GM12878 (cell line): ENCODE measurements at regions not wholly inside any gene's neighbourhood (a gene's known extent, or its start where the extent isn't known, plus 50 kb on each side); places are given as distances from the start of the nearest gene placed in this dataset.

Experiments used
- ATAC-seq: fragments of 200-7000 bp; cut with Tn5 transposase; 3 replicates; pipeline ENCODE4 v1.9.1; 2020; ENCODE audit warnings: mild to moderate bottlenecking, moderate library complexity
- BruUV-seq: library from RNA; stranded (reverse); fragments of 400-500 nt; replicated peaks from 2 replicates; lab custom pipeline; 2021; lab: Mats Ljungman, UMichigan
- CTCF ChIA-PET: fragments of 300-600 bp; sonication (Branson Sonifier 250); formaldehyde crosslinking; extraction: SDS; loops from one replicate; lab custom pipeline; 2021; ENCODE audit warnings: inconsistent platforms; lab: Yijun Ruan, JAX
- POLR2A ChIA-PET: fragments of 350-600 bp; formaldehyde crosslinking; extraction: SDS; loops from one replicate; lab custom pipeline; 2021; ENCODE audit warnings: inconsistent platforms; lab: Charles Lee
- RAD21 ChIA-PET: fragments of 300-600 bp; sonication (Branson Sonifier 250); formaldehyde crosslinking; loops from one replicate; lab custom pipeline; 2023; ENCODE audit warnings: antibody characterized with exemption; ENCODE audit not compliant: unreplicated experiment; lab: Charles Lee
- SMC1A ChIA-PET: fragments of 300-600 bp; sonication (Branson Sonifier 250); formaldehyde crosslinking; loops from one replicate; lab custom pipeline; 2023; ENCODE audit not compliant: unreplicated experiment, uncharacterized antibody; lab: Charles Lee
- DNase-seq: peaks from one replicate; pipeline ENCODE4 v3.0.0-alpha.2; 2011; ENCODE audit warnings: low read depth, low spot score
- FAIRE-seq: peaks from 3 replicates; lab custom pipeline; 2011; peaks lifted over from hg19 to GRCh38; lab: Jason Lieb, UNC
- H2AFZ ChIP-seq: 2 replicates; pipeline ENCODE4 v1.6.0; 2011; ENCODE audit warnings: low read depth, low read length, control low read depth; ENCODE audit not compliant: control insufficient read depth
- H3K27ac ChIP-seq: 2 replicates; pipeline ENCODE4 v1.5.1; 2011; ENCODE audit warnings: control low read depth; ENCODE audit not compliant: control insufficient read depth, insufficient read depth
- H3K27me3 ChIP-seq, 2 experiments: replicated peaks in 1 of 2; 2 replicates each; pipeline versions ENCODE4 v1.6.0 to v1.6.1; 2011; ENCODE audit warnings: low read length in 1 of 2; ENCODE audit not compliant: control insufficient read depth in 2 of 2, insufficient read depth in 2 of 2
- H3K36me3 ChIP-seq, 2 experiments: 2 replicates each; pipeline ENCODE4 v1.5.1; 2011; ENCODE audit warnings: low read length in 1 of 2; ENCODE audit not compliant: control insufficient read depth in 2 of 2, insufficient read depth in 2 of 2
- H3K4me1 ChIP-seq: 2 replicates; pipeline ENCODE4 v1.6.1; 2011; ENCODE audit warnings: mild to moderate bottlenecking, low read length, moderate library complexity, mixed read lengths; ENCODE audit not compliant: control insufficient read depth, insufficient read depth
- H3K4me2 ChIP-seq: 2 replicates; pipeline ENCODE4 v1.6.0; 2011; ENCODE audit warnings: control low read depth; ENCODE audit not compliant: control insufficient read depth, insufficient read depth
- H3K4me3 ChIP-seq: fragments of 200-600 bp; sonication (generic); 2 replicates; pipeline ENCODE4 v1.5.1; 2016
- H3K79me2 ChIP-seq: 2 replicates; pipeline ENCODE4 v1.6.0; 2011; ENCODE audit warnings: low read length; ENCODE audit not compliant: control insufficient read depth, insufficient read depth
- H3K9ac ChIP-seq: 2 replicates; pipeline ENCODE4 v1.8.0; 2011; ENCODE audit warnings: low read length, control low read depth, mixed read lengths; ENCODE audit not compliant: control insufficient read depth, insufficient read depth
- H3K9me3 ChIP-seq: replicated peaks from 3 replicates; pipeline ENCODE4 v1.5.1; 2011; ENCODE audit warnings: mild to moderate bottlenecking, low read length; ENCODE audit not compliant: control insufficient read depth, insufficient read depth
- H4K20me1 ChIP-seq: 2 replicates; pipeline ENCODE4 v1.6.0; 2011; ENCODE audit not compliant: control insufficient read depth, insufficient read depth
- ATF3 ChIP-seq: IDR thresholded peaks from 2 replicates; pipeline ENCODE4 v1.6.1; 2011; ENCODE audit warnings: low read depth, mild to moderate bottlenecking, low read length, moderate library complexity, borderline replicate concordance; ENCODE audit errors: extremely low read depth
- BACH1 ChIP-seq: fragments of 450-650 bp; IDR thresholded peaks from 2 replicates; pipeline ENCODE4 v1.6.1; 2017; ENCODE audit warnings: mild to moderate bottlenecking, borderline replicate concordance
- BCL11A ChIP-seq: IDR thresholded peaks from 2 replicates; pipeline ENCODE4 v1.6.1; 2011; ENCODE audit warnings: low read depth, low read length
- CREM ChIP-seq: IDR thresholded peaks from 2 replicates; pipeline ENCODE4 v1.6.1; 2014; ENCODE audit warnings: antibody characterized with exemption, low read depth
- MEF2A ChIP-seq: IDR thresholded peaks from 2 replicates; pipeline ENCODE4 v1.6.1; 2011; ENCODE audit warnings: low read depth, mild to moderate bottlenecking, low read length, moderate library complexity; ENCODE audit not compliant: insufficient read depth
- NR2F1 ChIP-seq: fragments of 450-650 bp; conservative IDR thresholded peaks from 2 replicates; pipeline ENCODE4 v1.6.1; 2017; ENCODE audit warnings: mild to moderate bottlenecking
- PAX5 ChIP-seq: IDR thresholded peaks from 2 replicates; pipeline ENCODE4 v1.6.1; 2011; ENCODE audit warnings: low read depth, low read length, borderline replicate concordance
- POLR2AphosphoS2 ChIP-seq: IDR thresholded peaks from 2 replicates; pipeline ENCODE4 v1.6.1; 2011; ENCODE audit warnings: low read depth, mild to moderate bottlenecking, low read length, improper control_type of control experiment, moderate library complexity
- RB1 ChIP-seq: fragments of 450-650 bp; formaldehyde crosslinking; IDR thresholded peaks from 2 replicates; pipeline ENCODE4 v1.6.1; 2017; ENCODE audit warnings: mild to moderate bottlenecking, borderline replicate concordance
- SPI1 ChIP-seq: IDR thresholded peaks from 2 replicates; pipeline ENCODE4 v1.6.1; 2011; ENCODE audit warnings: low read depth, mild to moderate bottlenecking, low read length, moderate library complexity, borderline replicate concordance; ENCODE audit not compliant: insufficient read depth
- TCF7 ChIP-seq: IDR thresholded peaks from 2 replicates; pipeline ENCODE4 v1.6.1; 2014; ENCODE audit warnings: antibody characterized with exemption, borderline replicate concordance
- ZNF217 ChIP-seq: fragments of 450-650 bp; IDR thresholded peaks from 2 replicates; pipeline ENCODE4 v1.6.1; 2017; ENCODE audit warnings: antibody characterized with exemption, mild to moderate bottlenecking
- ZNF24 ChIP-seq: fragments of 450-650 bp; IDR thresholded peaks from 2 replicates; pipeline ENCODE4 v1.6.1; 2017; ENCODE audit warnings: antibody characterized with exemption, mild to moderate bottlenecking
- ZSCAN29 ChIP-seq: fragments of 450-650 bp; IDR thresholded peaks from 2 replicates; pipeline ENCODE4 v1.6.1; 2017; ENCODE audit warnings: mild to moderate bottlenecking, moderate library complexity
- WGBS: methylation state at CpG from one replicate; pipeline ENCODE4 v1.1.6; 2016; ENCODE audit warnings: low lambda C conversion rate; ENCODE audit not compliant: insufficient replicate concordance, insufficient coverage; ENCODE audit errors: missing lambda C conversion rate; 5-methylcytosine and 5-hydroxymethylcytosine counted together
- in situ Hi-C: fragments of 300-500 bp; cut with MboI; formaldehyde crosslinking; loops from 9 replicates; pipeline ENCODE4 v1.14.3; 2018; ENCODE audit warnings: mixed read lengths
- intact Hi-C: fragments of 100-400 bp; cut with micrococcal nuclease; formaldehyde crosslinking; loops from one replicate; pipeline ENCODE4 v1.14.2; 2022; ENCODE audit not compliant: unreplicated experiment
- TF ChIP-seq, protein P1 (sequence below): fragments of 450-650 bp; IDR thresholded peaks from 2 replicates; pipeline ENCODE4 v1.6.1; 2017; ENCODE audit warnings: mild to moderate bottlenecking, moderate library complexity

GRCh38 chrX:13875572-13875971, 58.7 kb upstream of the GPM6B start:
- Histone ChIP-seq H3K9me3 (no peaks in the 10 kb centered on the region), H3K27me3 (no peaks in the 10 kb centered on the region; a peak in 1 of 4 replicates), H3K27ac (no peak overlapping the region), H3K36me3 (no peaks in the 10 kb centered on the region), H3K79me2 (no peaks in the 10 kb centered on the region), H2AFZ (no peak overlapping the region), H3K4me2 (no peak overlapping the region), H3K4me3 (no peak overlapping the region), H3K9ac (no peak overlapping the region), H3K4me1 (no peaks in the 10 kb centered on the region), H4K20me1 (no peaks in the 10 kb centered on the region)
- ChIA-PET SMC1A (interaction anchor here (1.0 kb wide), 1 partner anchor 9 kb away, joined by 3 read pairs; no protein-coding TSS in a partner anchor), RAD21 (no interaction called here), POLR2A (no interaction called here), CTCF (no interaction called here)
- in situ Hi-C loops = no loop called here
- TF ChIP-seq, protein P1, sequence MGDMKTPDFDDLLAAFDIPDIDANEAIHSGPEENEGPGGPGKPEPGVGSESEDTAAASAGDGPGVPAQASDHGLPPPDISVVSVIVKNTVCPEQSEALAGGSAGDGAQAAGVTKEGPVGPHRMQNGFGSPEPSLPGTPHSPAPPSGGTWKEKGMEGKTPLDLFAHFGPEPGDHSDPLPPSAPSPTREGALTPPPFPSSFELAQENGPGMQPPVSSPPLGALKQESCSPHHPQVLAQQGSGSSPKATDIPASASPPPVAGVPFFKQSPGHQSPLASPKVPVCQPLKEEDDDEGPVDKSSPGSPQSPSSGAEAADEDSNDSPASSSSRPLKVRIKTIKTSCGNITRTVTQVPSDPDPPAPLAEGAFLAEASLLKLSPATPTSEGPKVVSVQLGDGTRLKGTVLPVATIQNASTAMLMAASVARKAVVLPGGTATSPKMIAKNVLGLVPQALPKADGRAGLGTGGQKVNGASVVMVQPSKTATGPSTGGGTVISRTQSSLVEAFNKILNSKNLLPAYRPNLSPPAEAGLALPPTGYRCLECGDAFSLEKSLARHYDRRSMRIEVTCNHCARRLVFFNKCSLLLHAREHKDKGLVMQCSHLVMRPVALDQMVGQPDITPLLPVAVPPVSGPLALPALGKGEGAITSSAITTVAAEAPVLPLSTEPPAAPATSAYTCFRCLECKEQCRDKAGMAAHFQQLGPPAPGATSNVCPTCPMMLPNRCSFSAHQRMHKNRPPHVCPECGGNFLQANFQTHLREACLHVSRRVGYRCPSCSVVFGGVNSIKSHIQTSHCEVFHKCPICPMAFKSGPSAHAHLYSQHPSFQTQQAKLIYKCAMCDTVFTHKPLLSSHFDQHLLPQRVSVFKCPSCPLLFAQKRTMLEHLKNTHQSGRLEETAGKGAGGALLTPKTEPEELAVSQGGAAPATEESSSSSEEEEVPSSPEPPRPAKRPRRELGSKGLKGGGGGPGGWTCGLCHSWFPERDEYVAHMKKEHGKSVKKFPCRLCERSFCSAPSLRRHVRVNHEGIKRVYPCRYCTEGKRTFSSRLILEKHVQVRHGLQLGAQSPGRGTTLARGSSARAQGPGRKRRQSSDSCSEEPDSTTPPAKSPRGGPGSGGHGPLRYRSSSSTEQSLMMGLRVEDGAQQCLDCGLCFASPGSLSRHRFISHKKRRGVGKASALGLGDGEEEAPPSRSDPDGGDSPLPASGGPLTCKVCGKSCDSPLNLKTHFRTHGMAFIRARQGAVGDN = no peak
- TF ChIP-seq BACH1 = no peak
- TF ChIP-seq PAX5 = no peak
- no peak for TF ChIP-seq MEF2A
- TF ChIP-seq ZNF217 = no peak
- TF ChIP-seq CREM = no peak
- no peak for TF ChIP-seq NR2F1
- TF ChIP-seq RB1 = no peak
- TF ChIP-seq ZSCAN29 = no peak
- TF ChIP-seq BCL11A = no peak
- TF ChIP-seq POLR2AphosphoS2 = no peak
- TF ChIP-seq ZNF24 = no peak
- no peak for TF ChIP-seq TCF7
- no peak for TF ChIP-seq SPI1
- TF ChIP-seq ATF3 = no peak
- DNase-seq (no peak), FAIRE-seq (no peak), ATAC-seq (no peak)
- no TSS peak for BruUV-seq
- 69% methylated on average over 3 of the region's 3 CpGs for WGBS
- intact Hi-C loops = no loop called here
